ENCODE measurements at regions not wholly inside any gene's neighbourhood (a gene's known extent, or its start where the extent isn't known, plus 50 kb on each side); places are given as distances from the start of the nearest gene placed in this dataset.

DNA sequence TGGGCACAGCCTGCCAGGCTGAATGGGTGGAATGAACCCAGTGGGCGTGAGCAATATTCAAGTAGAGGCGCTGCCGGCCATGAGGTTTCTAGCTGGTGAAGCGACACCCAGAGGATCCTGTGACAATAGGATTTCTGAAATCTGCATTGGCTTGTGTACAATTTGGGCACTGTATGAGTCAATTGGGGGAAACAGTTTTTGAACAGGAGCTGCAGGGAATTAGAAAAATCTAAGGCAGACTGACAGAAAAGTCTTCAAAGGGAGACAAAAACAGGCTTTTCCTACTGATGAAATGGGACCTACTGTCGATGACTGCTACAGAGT is 145.2 kb downstream of the GPCPD1 start:
- Histone ChIP-seq H3K9me3 (ENCODE audit: control insufficient read depth, insufficient read depth, low read depth, low read length) (no peaks in the 10 kb centered on the region), H3K27me3 (ENCODE audit: control insufficient read depth, insufficient read depth, low read length) (peaks cover 8% of the 10 kb centered on the region), H3K4me1 (ENCODE audit: control insufficient read depth, insufficient read depth, low read length) (no peaks in the 10 kb centered on the region), H3K36me3 (ENCODE audit: control insufficient read depth, insufficient read depth, low read length) (no peaks in the 10 kb centered on the region; the same call in 1 of the 2 replicates), H3K4me3 (ENCODE audit: low read depth in 2 of 2, low read length in 2 of 2) (no peak overlapping the region), H3K27ac (ENCODE audit: low read length) (no peak overlapping the region)
- ChIA-PET POLR2A (no interaction called here), CTCF (no interaction called here)
- TF ChIP-seq, protein P1, sequence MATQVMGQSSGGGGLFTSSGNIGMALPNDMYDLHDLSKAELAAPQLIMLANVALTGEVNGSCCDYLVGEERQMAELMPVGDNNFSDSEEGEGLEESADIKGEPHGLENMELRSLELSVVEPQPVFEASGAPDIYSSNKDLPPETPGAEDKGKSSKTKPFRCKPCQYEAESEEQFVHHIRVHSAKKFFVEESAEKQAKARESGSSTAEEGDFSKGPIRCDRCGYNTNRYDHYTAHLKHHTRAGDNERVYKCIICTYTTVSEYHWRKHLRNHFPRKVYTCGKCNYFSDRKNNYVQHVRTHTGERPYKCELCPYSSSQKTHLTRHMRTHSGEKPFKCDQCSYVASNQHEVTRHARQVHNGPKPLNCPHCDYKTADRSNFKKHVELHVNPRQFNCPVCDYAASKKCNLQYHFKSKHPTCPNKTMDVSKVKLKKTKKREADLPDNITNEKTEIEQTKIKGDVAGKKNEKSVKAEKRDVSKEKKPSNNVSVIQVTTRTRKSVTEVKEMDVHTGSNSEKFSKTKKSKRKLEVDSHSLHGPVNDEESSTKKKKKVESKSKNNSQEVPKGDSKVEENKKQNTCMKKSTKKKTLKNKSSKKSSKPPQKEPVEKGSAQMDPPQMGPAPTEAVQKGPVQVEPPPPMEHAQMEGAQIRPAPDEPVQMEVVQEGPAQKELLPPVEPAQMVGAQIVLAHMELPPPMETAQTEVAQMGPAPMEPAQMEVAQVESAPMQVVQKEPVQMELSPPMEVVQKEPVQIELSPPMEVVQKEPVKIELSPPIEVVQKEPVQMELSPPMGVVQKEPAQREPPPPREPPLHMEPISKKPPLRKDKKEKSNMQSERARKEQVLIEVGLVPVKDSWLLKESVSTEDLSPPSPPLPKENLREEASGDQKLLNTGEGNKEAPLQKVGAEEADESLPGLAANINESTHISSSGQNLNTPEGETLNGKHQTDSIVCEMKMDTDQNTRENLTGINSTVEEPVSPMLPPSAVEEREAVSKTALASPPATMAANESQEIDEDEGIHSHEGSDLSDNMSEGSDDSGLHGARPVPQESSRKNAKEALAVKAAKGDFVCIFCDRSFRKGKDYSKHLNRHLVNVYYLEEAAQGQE (IDR thresholded peaks at IDR 0.05; ENCODE audit: insufficient read depth in 1 of 2, low read depth in 2 of 2, low read length in 1 of 2) = no peak
- TF ChIP-seq, protein P2, sequence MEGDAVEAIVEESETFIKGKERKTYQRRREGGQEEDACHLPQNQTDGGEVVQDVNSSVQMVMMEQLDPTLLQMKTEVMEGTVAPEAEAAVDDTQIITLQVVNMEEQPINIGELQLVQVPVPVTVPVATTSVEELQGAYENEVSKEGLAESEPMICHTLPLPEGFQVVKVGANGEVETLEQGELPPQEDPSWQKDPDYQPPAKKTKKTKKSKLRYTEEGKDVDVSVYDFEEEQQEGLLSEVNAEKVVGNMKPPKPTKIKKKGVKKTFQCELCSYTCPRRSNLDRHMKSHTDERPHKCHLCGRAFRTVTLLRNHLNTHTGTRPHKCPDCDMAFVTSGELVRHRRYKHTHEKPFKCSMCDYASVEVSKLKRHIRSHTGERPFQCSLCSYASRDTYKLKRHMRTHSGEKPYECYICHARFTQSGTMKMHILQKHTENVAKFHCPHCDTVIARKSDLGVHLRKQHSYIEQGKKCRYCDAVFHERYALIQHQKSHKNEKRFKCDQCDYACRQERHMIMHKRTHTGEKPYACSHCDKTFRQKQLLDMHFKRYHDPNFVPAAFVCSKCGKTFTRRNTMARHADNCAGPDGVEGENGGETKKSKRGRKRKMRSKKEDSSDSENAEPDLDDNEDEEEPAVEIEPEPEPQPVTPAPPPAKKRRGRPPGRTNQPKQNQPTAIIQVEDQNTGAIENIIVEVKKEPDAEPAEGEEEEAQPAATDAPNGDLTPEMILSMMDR (IDR thresholded peaks at IDR 0.05) = no peak
- TF ChIP-seq POLR2AphosphoS5 (IDR thresholded peaks at IDR 0.05; ENCODE audit: low read depth, low read length) (no peak), TCF7L2 (IDR thresholded peaks at IDR 0.05; ENCODE audit: low read depth, low read length) (no peak), SIN3A (IDR thresholded peaks at IDR 0.05; ENCODE audit: borderline replicate concordance, insufficient read depth, low read depth, low read length) (no peak)
- intact Hi-C loops (cut with micrococcal nuclease; ENCODE audit: unreplicated experiment) = no loop called here
- BruUV-seq (replicated peaks) = no TSS peak
- DNase-seq (ENCODE audit: low read depth, low spot score) = no peak
- in situ Hi-C loops (cut with HindIII; ENCODE audit: low pct_unique_long_range_greater_than_20kb, low sequenced_read_pairs) = no loop called here
- no peak for ATAC-seq

DNA sequence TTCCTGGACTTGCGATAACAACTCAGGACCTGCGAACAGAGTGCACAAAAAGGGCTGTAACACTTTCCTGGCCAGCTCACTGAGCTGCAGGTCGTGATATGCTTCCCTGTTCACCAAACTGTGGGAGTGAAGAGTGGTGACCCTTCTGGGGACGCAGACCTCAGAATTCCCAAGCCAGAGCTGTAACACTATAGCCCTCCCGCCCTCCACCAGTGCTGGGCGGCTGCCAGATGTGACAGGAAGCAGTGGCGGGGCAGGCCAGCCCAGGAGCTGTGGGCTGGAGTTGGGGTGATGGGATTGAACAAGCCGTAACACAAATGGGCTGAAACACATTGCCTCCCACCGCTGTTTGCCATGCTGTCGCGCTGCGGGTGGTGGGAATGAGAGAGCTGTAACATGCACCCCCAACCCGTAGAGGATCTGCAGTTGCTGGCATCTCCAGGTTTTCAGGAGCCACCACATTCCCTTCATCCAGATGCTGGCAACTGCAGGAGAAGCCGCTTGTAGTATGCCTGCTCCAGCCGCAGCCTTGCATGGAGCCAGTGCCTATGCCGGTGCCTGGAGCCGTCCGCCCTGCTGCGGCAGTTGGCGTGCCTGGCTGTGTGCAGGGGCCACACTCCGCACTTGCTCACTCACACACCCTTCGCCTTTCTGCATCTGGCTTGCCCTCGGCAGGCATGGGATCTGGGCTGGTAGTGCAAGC is 145.8 kb downstream of the GPCPD1 start:
- in situ Hi-C loops (cut with HindIII; ENCODE audit: low pct_unique_long_range_greater_than_20kb, low sequenced_read_pairs) = no loop called here
- Histone ChIP-seq H3K4me3 (ENCODE audit: low read depth in 2 of 2, low read length in 2 of 2) (no peak overlapping the region), H3K36me3 (ENCODE audit: control insufficient read depth, insufficient read depth, low read length) (no peaks in the 10 kb centered on the region; the same call in 1 of the 2 replicates), H3K27me3 (ENCODE audit: control insufficient read depth, insufficient read depth, low read length) (peaks cover 8% of the 10 kb centered on the region), H3K27ac (ENCODE audit: low read length) (no peak overlapping the region), H3K4me1 (ENCODE audit: control insufficient read depth, insufficient read depth, low read length) (no peaks in the 10 kb centered on the region), H3K9me3 (ENCODE audit: control insufficient read depth, insufficient read depth, low read depth, low read length) (no peaks in the 10 kb centered on the region)
- TF ChIP-seq SIN3A (IDR thresholded peaks at IDR 0.05; ENCODE audit: borderline replicate concordance, insufficient read depth, low read depth, low read length) = no peak
- TF ChIP-seq, protein P1 (IDR thresholded peaks at IDR 0.05; ENCODE audit: insufficient read depth in 1 of 2, low read depth in 2 of 2, low read length in 1 of 2) = no peak
- no peak for TF ChIP-seq POLR2AphosphoS5 (IDR thresholded peaks at IDR 0.05; ENCODE audit: low read depth, low read length)
- no peak for TF ChIP-seq TCF7L2 (IDR thresholded peaks at IDR 0.05; ENCODE audit: low read depth, low read length)
- TF ChIP-seq, protein P2 (IDR thresholded peaks at IDR 0.05) = no peak
- ChIA-PET CTCF (no interaction called here), POLR2A (no interaction called here)
- intact Hi-C loops (cut with micrococcal nuclease; ENCODE audit: unreplicated experiment) = no loop called here
- no TSS peak for BruUV-seq (replicated peaks)
- ATAC-seq (no peak), DNase-seq (ENCODE audit: low read depth, low spot score) (no peak)
